Body of pancreas (tissue), 4 donors: ENCODE measurements at regions not wholly inside any gene's neighbourhood (a gene's known extent, or its start where the extent isn't known, plus 50 kb on each side); places are given as distances from the start of the nearest gene placed in this dataset.

Experiments
- POLR2A ChIP-seq, 3 donors: fragments of 450-650 bp; IDR thresholded peaks; one replicate each; pipeline ENCODE4 v1.6.1; 2016; ENCODE audit warnings: antibody characterized with exemption in 3 of 3, mild to moderate bottlenecking in 2 of 3
- TF ChIP-seq, protein P1 (sequence below), 7 experiments: fragments of 450-650 bp in 4 of 7; fragments of 200-600 bp in 3 of 7; sonication (generic) in 3 of 7; IDR thresholded peaks; one replicate each; pipeline ENCODE4 v1.5.1; 2016 to 2019; ENCODE audit warnings: antibody characterized with exemption in 7 of 7

DNA sequence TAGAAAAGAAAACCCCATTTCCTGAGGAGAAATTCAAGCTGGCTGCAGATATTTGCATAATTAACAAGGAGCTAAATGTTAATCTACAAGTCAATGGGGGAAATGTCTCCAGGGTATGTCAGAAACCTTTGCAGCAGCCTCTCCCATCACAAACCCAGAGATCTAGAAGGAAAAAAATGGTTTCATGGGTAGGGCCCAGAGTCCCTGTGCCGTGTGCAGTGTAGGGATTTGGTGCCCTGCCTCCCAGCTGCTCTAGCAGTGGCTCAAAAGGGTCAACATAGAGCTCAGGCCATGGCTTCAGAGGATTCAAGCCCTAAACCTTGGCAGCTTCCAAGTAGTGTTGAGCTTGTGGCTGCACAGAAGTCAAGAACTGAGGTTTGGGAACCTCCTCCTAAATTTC lies 290.2 kb upstream of the TMEFF2 start:
- TF ChIP-seq, protein P1, sequence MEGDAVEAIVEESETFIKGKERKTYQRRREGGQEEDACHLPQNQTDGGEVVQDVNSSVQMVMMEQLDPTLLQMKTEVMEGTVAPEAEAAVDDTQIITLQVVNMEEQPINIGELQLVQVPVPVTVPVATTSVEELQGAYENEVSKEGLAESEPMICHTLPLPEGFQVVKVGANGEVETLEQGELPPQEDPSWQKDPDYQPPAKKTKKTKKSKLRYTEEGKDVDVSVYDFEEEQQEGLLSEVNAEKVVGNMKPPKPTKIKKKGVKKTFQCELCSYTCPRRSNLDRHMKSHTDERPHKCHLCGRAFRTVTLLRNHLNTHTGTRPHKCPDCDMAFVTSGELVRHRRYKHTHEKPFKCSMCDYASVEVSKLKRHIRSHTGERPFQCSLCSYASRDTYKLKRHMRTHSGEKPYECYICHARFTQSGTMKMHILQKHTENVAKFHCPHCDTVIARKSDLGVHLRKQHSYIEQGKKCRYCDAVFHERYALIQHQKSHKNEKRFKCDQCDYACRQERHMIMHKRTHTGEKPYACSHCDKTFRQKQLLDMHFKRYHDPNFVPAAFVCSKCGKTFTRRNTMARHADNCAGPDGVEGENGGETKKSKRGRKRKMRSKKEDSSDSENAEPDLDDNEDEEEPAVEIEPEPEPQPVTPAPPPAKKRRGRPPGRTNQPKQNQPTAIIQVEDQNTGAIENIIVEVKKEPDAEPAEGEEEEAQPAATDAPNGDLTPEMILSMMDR (IDR thresholded peaks at IDR 0.05), result no peak
- TF ChIP-seq POLR2A (IDR thresholded peaks at IDR 0.05), result no peak
